ENCODE measurements at regions not wholly inside any gene's neighbourhood (a gene's known extent, or its start where the extent isn't known, plus 50 kb on each side); places are given as distances from the start of the nearest gene placed in this dataset.

DNA sequence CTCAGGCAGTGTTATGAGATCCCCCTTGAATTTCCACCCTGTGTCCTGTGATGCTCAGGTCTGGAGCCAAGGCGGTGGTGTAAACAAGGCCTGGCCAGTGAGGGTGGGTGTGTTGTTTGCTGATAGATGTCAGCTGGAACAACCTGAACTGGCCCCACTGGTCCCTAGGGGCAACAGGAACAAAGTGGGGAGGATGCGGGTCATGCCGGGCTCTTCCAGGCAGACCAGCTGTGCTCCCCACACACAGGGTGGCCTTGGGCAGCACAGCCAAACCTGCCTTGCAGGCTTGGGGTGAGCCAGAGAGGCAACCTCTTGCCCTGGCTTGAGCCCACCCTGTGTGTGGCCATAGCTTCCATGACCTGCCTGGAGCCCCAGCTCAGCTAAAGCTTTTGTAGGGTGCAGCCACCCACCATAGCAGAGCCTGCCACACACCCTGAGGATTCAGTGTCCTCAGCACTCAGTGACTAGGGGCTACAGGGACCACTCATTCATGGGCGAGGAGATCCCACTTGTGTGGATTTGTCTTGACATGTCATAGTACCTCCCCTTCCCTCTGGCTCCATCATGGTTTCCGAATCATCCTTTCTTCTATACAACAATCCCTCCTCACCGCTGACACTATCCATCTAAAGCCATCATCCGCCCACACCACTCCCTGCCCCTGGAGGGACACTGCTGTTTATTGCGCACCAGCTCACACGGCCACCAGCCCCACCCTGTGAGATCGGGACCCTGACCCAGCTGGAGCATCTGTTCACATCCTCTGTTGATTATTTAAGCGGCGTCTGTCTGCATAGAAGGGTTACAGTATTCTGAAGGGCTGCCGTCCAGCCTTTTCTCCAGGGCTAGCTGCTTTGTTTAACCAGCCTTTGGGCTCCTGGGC, 268.8 kb downstream of the CYP26B1 start:
- H3K4me1 ChIP-seq (ENCODE audit: control insufficient read depth in 2 of 3, insufficient read depth in 2 of 3, low read depth in 1 of 3, low read length in 3 of 3): peaks cover 0 to 3% (median 0%) of the 10 kb centered on the region in 3 donors
- TF ChIP-seq CTCF (IDR thresholded peaks at IDR 0.05; ENCODE audit: borderline replicate concordance, extremely low read depth, insufficient read depth): no peak
- no peak overlapping the region for H3K4me3 ChIP-seq (ENCODE audit: low read length in 3 of 3)
- no peaks in the 10 kb centered on the region for H3K9me3 ChIP-seq (ENCODE audit: control insufficient read depth in 2 of 3, insufficient read depth in 1 of 3, low read length in 3 of 3)
- DNase-seq (no peak), FAIRE-seq (no peak)
- H3K27me3 ChIP-seq (ENCODE audit: control insufficient read depth, insufficient read depth, low read length): no peaks in the 10 kb centered on the region
- no peaks in the 10 kb centered on the region for H3K36me3 ChIP-seq (ENCODE audit: control insufficient read depth in 2 of 3, insufficient read depth in 3 of 3, low read length in 3 of 3)
- intact Hi-C loops (cut with DNase I): no loop called here
- H3K9ac ChIP-seq (ENCODE audit: low read length in 3 of 3): no peak overlapping the region
- H3K27ac ChIP-seq (ENCODE audit: low read depth in 2 of 2, low read length in 2 of 2): no peak overlapping the region

- FAIRE-seq (no peak), DNase-seq (no peak)
- H3K9me3 ChIP-seq (ENCODE audit: control insufficient read depth in 2 of 3, insufficient read depth in 1 of 3, low read length in 3 of 3): no peaks in the 10 kb centered on the region
- H3K9ac ChIP-seq (ENCODE audit: low read length in 3 of 3): no peak overlapping the region
- TF ChIP-seq CTCF (IDR thresholded peaks at IDR 0.05; ENCODE audit: borderline replicate concordance, extremely low read depth, insufficient read depth): no peak
- H3K4me1 ChIP-seq (ENCODE audit: control insufficient read depth in 2 of 3, insufficient read depth in 2 of 3, low read depth in 1 of 3, low read length in 3 of 3): no peaks in the 10 kb centered on the region
- no peak overlapping the region for H3K4me3 ChIP-seq (ENCODE audit: low read length in 3 of 3)
- H3K27ac ChIP-seq (ENCODE audit: low read depth in 2 of 2, low read length in 2 of 2): no peak overlapping the region
- H3K36me3 ChIP-seq (ENCODE audit: control insufficient read depth in 2 of 3, insufficient read depth in 3 of 3, low read length in 3 of 3): no peaks in the 10 kb centered on the region
- no peaks in the 10 kb centered on the region for H3K27me3 ChIP-seq (ENCODE audit: control insufficient read depth, insufficient read depth, low read length)
- intact Hi-C loops (cut with DNase I): no loop called here
These were observed 270.0 kb downstream of the CYP26B1 start for GRCh38 chr2:71877636-71878035.

- intact Hi-C loops (cut with DNase I): no loop called here
- Histone ChIP-seq H3K36me3 (ENCODE audit: control insufficient read depth in 2 of 3, insufficient read depth in 3 of 3, low read length in 3 of 3) (no peaks in the 10 kb centered on the region), H3K4me1 (ENCODE audit: control insufficient read depth in 2 of 3, insufficient read depth in 2 of 3, low read depth in 1 of 3, low read length in 3 of 3) (no peaks in the 10 kb centered on the region), H3K27me3 (ENCODE audit: control insufficient read depth, insufficient read depth, low read length) (no peaks in the 10 kb centered on the region), H3K27ac (ENCODE audit: low read depth in 2 of 2, low read length in 2 of 2) (no peak overlapping the region), H3K4me3 (ENCODE audit: low read length in 3 of 3) (no peak overlapping the region), H3K9me3 (ENCODE audit: control insufficient read depth in 2 of 3, insufficient read depth in 1 of 3, low read length in 3 of 3) (no peaks in the 10 kb centered on the region), H3K9ac (ENCODE audit: low read length in 3 of 3) (no peak overlapping the region)
- no peak for TF ChIP-seq CTCF (IDR thresholded peaks at IDR 0.05; ENCODE audit: borderline replicate concordance, extremely low read depth, insufficient read depth)
- FAIRE-seq: no peak
- no peak for DNase-seq
These were observed 270.9 kb downstream of the CYP26B1 start for GRCh38 chr2:71876542-71877451.
